ENCODE measurements at regions not wholly inside any gene's neighbourhood (a gene's known extent, or its start where the extent isn't known, plus 50 kb on each side); places are given as distances from the start of the nearest gene placed in this dataset.
A peak's percentile ranks its signal among the peaks of the same experiment; 100 is the strongest.
"Not testable (repeated sequence)": the region's sequence is repeated elsewhere in the genome, so short reads cannot be mapped to it uniquely, and the experiment has no call there.

DNA sequence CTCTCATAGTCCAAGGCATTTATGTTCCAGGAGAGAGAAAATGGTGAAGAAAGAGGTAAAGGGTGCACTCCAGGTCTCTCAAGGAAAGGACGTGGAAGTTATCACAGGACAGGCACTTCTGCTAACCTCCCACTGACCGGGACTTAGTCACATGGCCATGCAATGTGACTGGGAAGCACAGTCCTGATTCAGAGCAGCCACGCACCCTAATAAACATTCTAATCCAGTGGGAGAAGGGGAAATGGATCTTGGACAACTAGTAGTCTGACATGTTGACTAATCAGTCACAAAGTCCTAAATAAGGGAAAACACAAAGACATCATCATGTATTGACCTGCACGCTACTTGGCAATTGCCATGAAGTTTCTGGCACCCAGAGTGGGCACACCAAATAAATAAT is 417.5 kb upstream of the ZMIZ1 start:
- DNase-seq (ENCODE audit: low read depth): no peak

GRCh38 chr10:78653555-78653954 is 415.2 kb upstream of the ZMIZ1 start:
- DNase-seq (ENCODE audit: low read depth): no peak

- DNase-seq (ENCODE audit: low read depth): no peak
These were observed 414.6 kb upstream of the ZMIZ1 start for GRCh38 chr10:78654047-78654590.

GRCh38 chr10:78655979-78656378 is 412.8 kb upstream of the ZMIZ1 start:
- no peak for DNase-seq (ENCODE audit: low read depth)

DNA sequence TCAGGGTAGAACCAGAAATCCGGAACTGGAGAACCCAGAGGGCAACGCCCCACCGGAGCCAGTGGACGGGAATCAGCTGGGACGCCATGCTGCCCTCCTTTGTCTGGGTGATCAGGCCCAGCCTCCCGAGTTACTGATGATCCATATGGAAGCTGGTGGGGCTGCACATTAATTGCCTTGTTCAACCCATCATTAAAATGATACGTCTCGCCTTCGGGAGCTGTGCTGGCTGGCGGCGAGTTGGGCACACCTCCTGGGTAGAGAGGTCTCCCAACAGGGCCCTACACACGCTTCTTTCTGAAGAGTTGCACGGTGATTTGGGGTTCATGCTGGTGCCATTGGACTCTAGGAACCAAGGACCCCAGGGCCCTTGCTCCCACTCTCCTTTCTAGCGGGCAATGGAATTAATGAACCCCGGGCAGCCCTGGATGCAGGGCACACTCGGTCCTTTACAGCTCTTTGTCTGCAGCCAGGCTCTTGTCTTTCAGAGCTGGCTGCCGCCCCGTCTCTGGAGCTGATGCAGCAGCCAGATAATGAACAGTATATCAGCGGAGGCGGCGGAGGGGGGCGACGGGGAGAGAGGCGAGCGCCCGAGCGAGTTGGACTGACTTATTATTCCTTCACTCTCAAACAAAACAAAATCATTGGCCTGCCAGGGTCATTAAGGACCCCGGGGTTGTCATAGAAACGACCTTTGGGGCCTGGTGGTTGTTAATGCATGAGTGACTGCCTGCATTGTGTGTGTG is 412.2 kb upstream of the ZMIZ1 start:
- no peak for DNase-seq (ENCODE audit: low read depth)

DNA sequence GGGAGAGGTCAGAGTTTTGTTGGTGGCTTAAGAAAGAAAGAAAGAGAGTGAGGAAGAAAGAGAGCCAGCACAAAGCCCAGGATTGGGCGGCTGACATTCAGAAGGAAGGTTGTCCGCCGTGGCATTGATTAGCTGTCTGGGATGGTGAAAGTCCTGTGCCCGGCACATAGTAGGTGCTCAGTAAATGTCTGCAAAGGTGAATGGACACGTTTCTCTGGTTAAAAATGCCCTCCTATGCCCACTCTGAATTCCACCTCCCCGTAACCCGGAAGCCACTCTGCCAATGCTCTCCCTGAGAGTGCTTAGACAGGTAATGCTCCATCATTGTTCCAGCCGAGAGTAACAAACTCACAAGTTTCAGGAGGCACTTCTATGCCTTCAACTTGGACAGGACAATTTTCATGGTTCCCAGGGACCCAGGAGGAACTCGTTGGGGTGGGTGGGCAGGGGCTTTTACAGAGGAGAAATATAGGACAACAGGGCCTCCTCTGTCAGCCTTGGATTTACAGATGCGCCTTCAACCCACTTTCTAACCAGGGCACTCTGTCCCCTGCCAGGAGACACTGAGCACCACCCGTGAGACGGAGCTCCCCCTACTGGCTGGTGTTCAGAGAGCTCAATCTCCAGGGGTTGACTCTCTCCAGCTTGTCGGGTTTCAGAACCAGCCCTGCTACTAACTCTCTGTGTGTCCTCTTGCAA is 411.5 kb upstream of the ZMIZ1 start:
- peak; percentile 28 for DNase-seq (ENCODE audit: low read depth)

DNA sequence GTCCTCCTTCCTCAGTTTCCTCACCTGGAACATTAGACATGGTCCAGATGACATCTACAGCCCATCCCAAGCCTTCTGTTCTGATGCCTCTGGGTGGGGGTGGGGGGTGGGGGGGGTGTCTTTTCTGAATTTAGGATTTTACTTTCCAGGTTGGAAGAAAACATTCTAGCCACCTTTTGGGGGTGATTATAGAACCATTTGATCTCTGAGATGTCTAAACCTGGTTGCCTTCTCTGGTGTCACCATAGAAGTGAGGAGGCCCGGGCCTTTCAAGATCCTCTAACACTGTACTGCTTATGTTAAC is 411.0 kb upstream of the ZMIZ1 start:
- DNase-seq (ENCODE audit: low read depth): no peak

DNA sequence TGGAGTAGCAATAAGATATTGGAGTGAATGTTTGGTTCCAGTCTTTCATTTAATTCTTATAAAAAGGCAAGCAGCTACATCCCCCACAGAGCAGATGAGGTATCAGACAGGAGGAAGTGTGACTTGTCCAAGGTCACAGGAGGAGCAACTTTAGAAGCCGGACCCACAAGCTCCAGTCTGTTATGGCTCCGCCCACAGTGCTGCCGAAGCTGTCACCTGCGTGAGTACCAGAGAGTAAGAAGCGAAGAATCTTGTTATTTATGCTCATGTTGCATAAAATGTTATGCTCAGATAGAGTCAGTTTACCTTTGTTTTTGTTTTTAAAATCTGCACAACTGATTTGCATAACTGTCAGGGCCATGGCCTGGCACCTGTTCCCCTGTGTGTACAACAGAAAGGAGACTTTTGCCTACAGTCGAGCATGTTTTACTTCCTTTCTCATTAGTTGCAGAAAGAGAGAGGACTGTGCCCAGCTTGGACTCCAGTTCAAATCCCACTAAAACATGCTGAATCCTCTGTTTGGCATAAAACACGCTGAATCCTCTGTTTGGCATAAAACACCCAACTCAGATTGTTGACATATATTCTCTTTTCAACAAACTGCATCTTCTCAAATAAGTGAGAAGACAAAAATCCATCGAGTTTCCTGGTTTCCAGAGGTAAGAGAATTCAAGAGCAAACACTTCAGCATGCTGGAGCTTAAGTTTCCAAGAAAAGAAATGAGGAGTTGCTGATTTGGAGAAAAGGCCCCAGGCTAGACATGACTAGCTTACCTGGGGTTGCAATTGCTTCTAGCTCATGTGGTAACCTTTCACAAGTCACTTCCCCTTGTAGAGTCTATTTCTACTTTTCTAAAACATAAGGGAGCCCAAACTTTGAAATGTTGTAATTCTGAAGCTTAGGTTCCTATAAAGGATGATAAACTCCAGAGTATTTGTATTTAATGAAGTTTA is 409.8 kb upstream of the ZMIZ1 start:
- DNase-seq (ENCODE audit: low read depth): no peak

GRCh38 chr10:78659598-78659967 is 409.2 kb upstream of the ZMIZ1 start:
- no peak for DNase-seq (ENCODE audit: low read depth)

GRCh38 chr10:78660446-78661106 is 408.2 kb upstream of the ZMIZ1 start:
- DNase-seq (ENCODE audit: low read depth): no peak

DNA sequence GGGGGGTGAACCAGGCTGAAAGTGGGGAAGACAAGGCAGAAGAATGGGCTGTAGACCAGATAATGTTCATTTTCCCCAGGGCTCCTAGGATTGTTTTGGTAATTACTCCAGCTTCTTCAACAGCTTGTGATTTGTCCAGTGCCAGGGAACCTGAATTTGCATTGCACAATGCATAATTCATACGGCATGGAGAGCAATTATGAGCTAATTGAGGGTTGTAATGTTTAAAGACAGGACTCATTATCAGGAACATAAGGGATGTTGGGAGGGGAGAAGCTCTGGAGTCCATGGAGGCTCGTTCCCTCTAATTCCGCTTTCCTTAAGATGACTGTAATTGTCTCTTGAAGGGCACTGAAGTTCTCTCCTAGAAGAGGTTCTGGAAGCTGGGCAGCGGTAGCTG is 405.0 kb upstream of the ZMIZ1 start:
- DNase-seq (ENCODE audit: low read depth): no peak

DNA sequence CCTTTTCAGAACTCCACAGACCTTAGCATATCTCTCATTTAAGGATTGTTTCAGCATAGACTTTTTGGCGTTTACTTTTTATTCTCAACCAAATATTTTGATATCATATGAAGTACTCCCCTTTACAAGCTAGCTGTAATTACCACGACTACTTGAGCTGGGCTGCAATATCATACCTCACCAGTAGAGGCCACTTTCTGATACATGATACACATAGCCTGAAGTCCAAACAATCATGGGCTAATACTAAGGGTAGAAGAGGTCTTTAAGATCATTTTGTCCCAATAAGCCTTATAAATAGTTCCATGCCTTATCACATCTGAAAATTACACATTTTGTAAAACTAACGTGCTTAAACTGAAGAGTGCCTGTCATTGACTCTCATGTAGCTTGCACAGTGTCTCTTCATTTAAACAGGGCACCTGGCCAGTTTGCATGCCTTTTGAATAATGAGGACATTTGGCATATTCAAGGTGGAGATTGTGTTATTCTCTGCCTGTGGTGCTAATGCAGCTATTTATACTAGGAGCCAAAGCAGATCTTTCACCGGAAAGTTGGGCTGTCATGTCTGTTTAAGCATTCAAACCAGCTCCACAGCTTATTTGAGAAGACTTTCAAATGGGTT is 403.7 kb upstream of the ZMIZ1 start:
- DNase-seq (ENCODE audit: low read depth): peak; percentile 33

DNA sequence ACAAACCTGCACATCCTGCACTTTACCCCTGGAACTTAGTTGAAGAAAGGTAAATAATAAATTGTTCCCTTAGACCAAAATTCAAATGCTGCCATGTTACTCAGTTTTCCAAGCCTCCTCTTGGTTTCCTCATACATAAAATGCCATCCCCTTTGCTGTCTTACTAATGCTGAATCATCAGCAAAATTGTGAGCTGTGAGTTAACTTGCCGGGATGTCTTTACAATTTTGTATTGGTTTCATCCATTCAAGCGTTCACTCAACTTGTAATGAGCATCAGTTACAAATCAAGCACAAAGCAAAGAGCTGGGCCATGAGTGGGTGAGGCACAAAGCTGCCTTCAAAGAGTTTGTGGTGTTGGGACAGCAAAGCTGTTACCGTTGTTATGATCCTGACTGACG is 395.8 kb upstream of the ZMIZ1 start:
- peak; percentile 11 for DNase-seq (ENCODE audit: low read depth)

DNA sequence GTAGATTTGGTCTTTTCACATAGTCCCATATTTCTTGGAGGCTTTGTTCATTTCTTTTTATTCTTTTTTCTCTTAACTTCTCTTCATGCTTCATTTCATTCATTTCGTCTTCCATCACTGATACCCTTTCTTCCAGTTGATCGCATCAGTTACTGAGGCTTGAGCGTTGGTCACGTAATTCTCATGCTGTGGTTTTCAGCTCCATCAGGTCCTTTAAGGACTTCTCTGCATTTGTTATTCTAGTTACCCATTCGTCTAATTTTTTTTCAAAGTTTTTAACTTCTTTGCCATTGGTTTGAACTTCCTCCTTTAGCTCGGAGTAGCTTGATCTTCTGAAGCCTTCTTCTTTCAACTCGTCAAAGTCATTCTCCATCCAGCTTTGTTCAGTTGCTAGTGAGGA is 387.6 kb upstream of the ZMIZ1 start:
- DNase-seq (ENCODE audit: low read depth): not testable (repeated sequence)

DNA sequence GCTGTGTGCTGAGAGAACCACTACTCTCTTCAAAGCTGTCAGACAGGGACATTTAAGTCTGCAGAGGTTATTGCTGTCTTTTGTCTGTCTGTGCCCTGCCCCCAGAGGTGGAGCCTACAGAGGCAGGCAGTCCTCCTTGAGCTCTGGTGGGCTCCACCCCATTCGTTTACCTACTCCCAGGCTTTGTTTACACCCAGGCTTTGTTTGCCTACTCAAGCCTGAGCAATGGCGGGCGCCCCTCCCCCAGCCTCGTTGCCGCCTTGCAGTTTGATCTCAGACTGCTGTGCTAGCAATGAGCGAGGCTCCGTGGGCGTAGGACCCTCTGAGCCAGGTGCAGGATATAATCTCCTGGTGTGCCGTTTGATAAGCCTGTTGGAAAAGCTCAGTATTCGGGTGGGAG is 386.8 kb upstream of the ZMIZ1 start:
- DNase-seq (ENCODE audit: low read depth): not testable (repeated sequence)

DNA sequence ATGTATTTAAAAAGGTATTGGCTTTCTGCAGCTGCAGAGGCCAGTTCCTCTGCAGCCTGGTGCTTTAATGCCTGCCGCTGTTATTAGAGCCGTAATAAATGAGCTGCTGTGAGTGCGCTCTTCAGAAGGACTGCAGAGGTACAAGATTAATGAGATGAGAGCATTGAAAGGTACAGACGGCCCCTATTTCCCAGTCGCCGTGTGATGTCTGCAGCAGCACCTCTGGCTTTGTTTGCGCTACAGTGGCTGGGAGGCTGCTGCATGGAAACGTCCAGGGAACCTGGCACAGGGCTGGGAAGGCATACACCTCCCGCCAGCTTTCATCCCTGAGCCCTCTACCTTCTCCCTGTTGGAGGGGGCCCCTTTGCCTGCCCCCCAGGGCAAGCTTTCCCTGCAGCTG is 383.8 kb upstream of the ZMIZ1 start:
- DNase-seq (ENCODE audit: low read depth): no peak

GRCh38 chr10:78685466-78686103 is 383.2 kb upstream of the ZMIZ1 start:
- DNase-seq (ENCODE audit: low read depth): no peak

GRCh38 chr10:78686444-78687060 is 382.2 kb upstream of the ZMIZ1 start:
- no peak for DNase-seq (ENCODE audit: low read depth)

DNA sequence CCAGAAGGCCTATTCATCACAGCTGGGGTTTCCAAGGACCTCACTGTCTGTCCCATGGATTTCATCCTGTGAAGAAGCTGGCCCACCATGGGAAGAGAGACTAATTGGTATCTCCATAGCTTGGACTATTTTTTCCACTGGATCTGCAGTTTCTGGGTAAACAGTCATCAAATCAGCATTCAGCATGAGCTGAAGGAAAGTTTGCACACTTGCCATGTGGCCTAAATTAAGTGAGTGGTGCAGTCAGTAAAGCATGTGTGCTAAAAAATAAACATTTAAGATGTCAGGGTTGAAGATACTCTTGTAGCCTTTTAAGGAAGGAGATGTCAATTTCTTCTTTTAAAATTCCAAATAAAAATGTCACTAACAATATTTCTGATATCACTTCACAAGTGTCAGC is 381.1 kb upstream of the ZMIZ1 start:
- DNase-seq (ENCODE audit: low read depth): peak; percentile 26

GRCh38 chr10:78688230-78688900 is 380.4 kb upstream of the ZMIZ1 start:
- DNase-seq (ENCODE audit: low read depth): no peak

Measured in fibroblast of gingiva (primary cell).